SW480 (cell line): ENCODE measurements at regions not wholly inside any gene's neighbourhood (a gene's known extent, or its start where the extent isn't known, plus 50 kb on each side); places are given as distances from the start of the nearest gene placed in this dataset.

ENCODE experiments used
- DNase-seq: peaks from one replicate; pipeline ENCODE4 v3.0.0-alpha.2; 2016; ENCODE audit warnings: low spot score

- DNase-seq = no peak
Observed at GRCh38 chr15:31554261-31554660, 227.6 kb downstream of the KLF13 start.

DNA sequence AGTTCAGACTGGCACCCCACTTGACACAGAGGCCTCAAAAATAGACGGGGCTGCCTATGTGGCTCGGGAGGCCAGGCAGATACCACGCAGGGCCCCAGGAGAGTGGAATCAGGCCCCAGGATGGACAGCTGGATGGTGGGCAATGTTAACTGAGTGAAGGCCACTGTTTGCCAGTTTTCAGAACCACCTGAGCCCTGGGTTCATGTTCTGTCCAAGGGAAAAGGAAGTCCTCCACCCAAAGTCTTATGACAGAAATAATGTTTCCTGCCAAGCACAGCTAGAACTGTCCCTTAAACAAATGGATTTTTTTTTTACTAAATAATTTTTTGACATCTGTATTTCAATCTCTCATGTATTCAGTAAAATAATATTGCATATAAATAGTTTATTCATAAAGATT is 228.4 kb downstream of the KLF13 start:
- DNase-seq = no peak

DNA sequence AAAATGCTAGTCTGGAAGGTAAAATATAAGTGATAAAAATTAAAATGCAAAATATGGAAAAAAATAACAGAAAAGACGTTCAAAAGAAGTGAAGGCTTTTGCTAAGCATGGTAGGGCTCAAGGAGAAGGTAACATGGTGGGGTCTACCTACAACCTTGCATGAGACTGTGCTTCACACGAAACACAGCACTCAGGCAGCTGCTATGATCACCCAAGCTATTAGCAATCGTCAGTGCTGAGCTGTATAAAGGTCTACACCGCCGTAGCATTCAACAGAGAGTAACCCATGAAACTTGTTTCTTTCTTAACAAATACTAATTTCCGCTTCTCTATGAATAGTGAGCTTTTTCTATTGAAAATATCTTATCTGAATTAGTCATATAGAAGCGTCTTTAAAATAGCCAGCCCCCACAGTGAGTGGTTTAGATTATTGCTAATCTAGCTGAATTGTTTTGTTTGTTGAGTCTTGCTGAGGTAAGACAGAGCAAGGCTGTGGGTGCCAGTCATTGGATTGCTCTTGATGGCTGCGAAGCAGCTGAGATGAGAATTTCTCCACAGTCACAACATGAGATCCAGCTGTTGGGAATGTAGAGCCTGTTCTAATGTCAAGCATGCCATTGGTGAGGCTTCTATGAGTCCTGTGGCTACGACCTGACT is 230.0 kb downstream of the KLF13 start:
- no peak for DNase-seq

DNA sequence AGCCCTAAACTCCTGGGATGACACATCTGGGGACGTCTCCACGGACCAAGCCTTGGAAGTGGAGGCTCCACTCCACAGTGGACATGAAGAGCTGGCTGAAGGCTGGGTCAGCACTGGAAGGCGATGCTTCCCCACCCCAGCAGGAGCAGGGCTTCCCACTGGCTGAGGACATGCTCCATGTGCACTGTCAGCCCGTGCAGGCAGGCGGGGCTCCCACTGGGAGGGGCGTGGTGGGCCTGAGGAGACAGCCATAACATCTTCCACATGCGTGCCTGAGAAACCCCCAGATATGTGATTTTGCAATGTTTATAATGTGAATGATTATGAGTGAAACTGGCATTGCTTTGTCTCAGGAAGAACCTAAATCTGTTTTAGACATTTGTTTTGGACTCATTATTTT is 231.3 kb downstream of the KLF13 start:
- no peak for DNase-seq

DNA sequence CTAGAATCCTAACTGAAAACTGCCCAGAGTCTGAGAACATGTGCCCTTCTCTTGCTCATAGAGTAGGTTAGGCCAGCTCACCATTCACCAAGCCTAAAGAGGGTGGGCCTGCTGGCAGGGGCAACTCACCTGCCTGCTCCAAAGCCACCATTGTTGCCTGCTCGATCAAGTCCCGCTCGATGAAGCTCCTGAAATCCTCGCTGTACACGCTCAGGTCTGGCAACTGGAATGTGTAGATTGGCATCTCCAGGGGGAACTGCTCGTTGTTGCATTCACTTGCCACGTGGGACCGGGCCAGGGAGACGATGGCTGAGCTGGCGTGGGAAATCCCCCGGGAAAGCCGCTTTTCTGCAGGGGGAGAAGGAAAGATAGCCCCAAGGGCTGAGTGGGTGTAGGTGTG is 232.2 kb downstream of the KLF13 start:
- DNase-seq = no peak

DNA sequence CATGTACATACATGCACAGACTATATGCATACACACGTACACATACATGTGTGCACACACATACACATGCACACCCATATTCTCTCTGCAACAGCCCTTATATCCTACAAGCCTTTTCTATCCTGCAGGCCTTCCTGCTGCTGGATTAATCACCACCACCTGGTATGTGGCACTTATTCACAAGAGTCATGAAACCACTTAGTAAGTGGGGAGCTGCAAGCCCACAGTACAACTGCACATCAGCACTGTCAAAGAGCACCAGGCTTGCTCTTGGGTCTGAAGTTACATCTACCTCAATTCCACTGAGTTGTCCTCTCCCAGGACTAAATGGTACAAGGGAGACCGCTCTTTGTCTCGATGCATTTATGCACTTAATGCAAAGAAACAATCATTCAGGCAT is 233.2 kb downstream of the KLF13 start:
- no peak for DNase-seq

DNA sequence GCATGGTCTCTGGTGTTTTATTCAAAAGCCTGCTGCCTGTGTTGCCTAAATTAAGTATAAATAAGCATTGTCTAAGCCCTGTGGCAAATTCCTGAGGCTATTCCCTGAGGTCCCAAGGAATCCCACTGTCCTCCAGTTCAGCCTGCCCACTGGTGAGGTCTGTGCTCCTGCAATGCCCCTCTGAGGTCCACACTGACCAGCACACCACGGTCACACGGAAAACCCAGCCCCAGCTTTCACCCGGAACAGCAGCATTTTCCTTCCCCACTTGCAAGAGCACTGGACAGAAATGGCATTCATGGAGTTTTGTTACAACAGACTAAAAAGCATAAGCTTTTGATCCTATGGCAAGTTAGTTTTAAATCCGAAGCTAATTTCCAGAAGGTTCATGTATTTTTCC is 234.0 kb downstream of the KLF13 start:
- DNase-seq = no peak

- no peak for DNase-seq
Observed at GRCh38 chr15:31561156-31561555, 234.5 kb downstream of the KLF13 start.

GRCh38 chr15:31563001-31563400 is 236.4 kb downstream of the KLF13 start:
- no peak for DNase-seq

DNA sequence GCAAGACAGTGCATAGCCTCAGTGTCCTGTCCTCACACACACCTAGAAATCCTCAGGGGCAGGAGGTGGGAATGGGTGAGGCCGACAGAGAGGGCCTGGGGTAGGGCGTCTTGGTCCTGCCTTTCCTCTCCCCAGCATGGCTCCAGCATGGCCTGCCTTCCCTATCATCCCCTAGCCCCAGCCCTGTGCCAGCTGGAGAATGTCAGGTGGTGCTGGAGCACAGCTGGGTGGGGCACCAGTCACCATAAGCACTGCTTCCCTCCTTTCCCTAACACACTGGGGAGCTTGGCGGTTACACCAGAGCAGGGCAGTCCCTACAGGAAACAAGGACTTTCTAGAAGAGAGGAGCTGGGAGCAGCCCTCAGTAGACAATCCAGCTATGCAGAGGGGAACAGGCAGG is 236.8 kb downstream of the KLF13 start:
- no peak for DNase-seq

GRCh38 chr15:31567861-31568260 is 241.2 kb downstream of the KLF13 start:
- DNase-seq = no peak

GRCh38 chr15:31569836-31570235 is 243.2 kb downstream of the KLF13 start:
- DNase-seq = no peak

DNA sequence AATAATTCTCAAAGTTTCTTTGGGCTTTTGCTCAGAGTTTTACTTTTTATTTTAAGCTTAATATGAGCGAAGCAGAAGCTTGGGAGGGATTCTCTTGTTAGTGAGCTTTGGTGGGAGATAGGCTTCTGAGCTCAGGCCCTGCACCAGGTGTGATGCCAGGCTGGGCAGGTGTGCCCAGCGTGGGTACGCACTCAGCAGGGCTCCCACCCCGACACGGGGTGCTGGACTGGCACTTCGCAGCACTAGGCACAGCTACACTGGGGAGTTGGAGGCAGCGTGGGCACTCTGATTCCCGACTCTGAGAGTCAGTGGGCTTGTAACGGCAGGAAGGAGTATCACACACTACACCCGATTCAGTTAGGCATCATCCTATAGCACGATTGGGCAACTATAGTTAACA is 244.0 kb downstream of the KLF13 start:
- DNase-seq = no peak

DNA sequence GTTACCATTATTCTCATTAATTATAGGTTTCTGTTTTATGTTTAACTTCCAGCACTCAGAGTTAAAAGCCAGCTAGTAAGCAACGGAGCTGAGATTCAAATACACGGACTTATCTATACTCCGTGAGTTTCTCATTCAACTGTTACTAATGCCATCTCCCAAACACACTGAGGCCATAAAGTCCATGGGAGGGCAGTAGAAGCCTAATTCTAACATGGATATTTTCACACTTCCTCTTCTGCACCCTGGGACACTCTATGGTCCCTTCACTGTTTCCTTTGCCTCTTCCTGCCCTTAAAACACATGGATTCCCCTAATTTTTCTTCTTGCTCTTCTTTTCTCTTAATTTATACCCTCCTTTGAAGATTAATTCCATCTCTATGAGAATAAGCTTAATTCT is 245.0 kb downstream of the KLF13 start:
- DNase-seq = peak; percentile 25

DNA sequence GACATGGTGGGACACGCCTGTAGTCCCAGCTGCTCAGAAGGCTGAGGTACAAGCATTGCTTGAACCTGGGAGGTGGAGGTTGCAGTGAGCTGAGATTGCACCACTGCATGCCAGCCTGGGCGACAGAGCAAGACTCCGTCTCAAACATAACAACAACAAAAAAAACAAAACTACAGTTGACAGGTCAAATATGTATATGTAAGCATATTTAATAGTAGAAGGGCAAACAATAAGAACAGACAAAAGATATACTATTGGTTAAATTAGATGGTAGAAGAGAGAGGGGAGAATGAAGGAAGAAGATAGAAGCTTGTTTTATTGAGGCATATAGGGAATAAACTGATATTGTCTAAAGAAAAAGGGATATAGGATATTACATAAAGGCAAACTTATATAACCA is 247.1 kb downstream of the KLF13 start:
- DNase-seq = no peak

GRCh38 chr15:31574766-31575165 is 248.1 kb downstream of the KLF13 start:
- DNase-seq = no peak

- DNase-seq = no peak
Observed at GRCh38 chr15:31577108-31577507, 250.5 kb downstream of the KLF13 start.

GRCh38 chr15:31579282-31579681 is 252.6 kb downstream of the KLF13 start:
- no peak for DNase-seq

GRCh38 chr15:31579976-31580375 is 253.3 kb downstream of the KLF13 start:
- no peak for DNase-seq

DNA sequence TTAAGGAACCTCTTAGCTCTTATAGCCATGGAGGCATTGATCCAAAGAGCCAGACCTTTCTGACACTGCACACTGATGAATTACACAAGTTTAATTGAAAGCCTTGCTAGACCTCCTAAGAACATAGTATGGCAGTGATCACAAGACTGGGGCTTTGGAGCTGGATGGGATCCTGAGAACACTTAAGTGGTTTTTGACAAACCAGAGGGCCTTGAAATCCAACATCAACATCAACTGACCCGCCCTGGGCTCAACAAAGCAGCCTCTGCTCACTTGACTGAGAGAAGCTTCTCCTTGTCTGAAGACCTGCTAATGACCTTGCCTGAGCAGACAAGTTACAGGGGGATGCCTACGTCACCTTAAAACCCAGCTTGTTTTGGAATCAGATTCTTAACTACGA is 257.6 kb downstream of the KLF13 start:
- no peak for DNase-seq

DNA sequence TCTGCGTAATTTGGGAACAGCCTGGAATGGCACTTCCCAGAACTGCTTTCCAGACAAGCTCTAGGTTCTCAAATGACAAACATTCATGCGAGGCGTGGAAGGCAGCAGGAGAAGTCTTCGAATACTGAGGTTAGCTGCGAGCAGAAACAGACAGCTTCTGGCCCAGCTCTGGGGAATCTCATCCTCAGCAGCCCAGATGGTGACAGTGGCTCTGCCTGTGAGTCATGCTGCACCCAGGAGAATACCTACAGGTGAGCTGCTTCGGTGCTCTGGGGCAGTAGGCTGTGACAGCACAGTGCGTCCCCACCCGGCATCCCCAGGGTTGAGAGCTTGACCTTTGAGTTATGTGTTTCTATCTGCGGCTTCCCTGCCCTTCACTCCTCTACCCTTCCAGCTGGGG is 258.6 kb downstream of the KLF13 start:
- no peak for DNase-seq

- no peak for DNase-seq
Observed at GRCh38 chr15:31586841-31587240, 260.2 kb downstream of the KLF13 start.

- DNase-seq = no peak
Observed at GRCh38 chr15:31587583-31587982, 260.9 kb downstream of the KLF13 start.

GRCh38 chr15:31590609-31591008 is 264.0 kb downstream of the KLF13 start:
- DNase-seq = no peak

- DNase-seq = no peak
Observed at GRCh38 chr15:31591908-31592307, 265.3 kb downstream of the KLF13 start.
